OCI-LY1 (cell line): ENCODE measurements at regions not wholly inside any gene's neighbourhood (a gene's known extent, or its start where the extent isn't known, plus 50 kb on each side); places are given as distances from the start of the nearest gene placed in this dataset.
"Not testable (repeated sequence)": the region's sequence is repeated elsewhere in the genome, so short reads cannot be mapped to it uniquely, and the experiment has no call there.

ENCODE experiments used
- EZH2 ChIP-seq: fragments of 200-600 bp; sonication (generic), shearing (Covaris generic); IDR thresholded peaks from 2 replicates; pipeline ENCODE4 v1.8.0; 2017; ENCODE audit warnings: borderline replicate concordance, mixed run types, mild to moderate bottlenecking, antibody characterized with exemption, low read length, moderate library complexity, mixed read lengths
- TF ChIP-seq, protein P1 (sequence below): fragments of 200-600 bp; sonication (generic), shearing (Covaris generic); IDR thresholded peaks from 2 replicates; pipeline ENCODE4 v1.5.1; 2017; ENCODE audit warnings: mild to moderate bottlenecking, antibody characterized with exemption, low read length, moderate library complexity, mixed read lengths

DNA sequence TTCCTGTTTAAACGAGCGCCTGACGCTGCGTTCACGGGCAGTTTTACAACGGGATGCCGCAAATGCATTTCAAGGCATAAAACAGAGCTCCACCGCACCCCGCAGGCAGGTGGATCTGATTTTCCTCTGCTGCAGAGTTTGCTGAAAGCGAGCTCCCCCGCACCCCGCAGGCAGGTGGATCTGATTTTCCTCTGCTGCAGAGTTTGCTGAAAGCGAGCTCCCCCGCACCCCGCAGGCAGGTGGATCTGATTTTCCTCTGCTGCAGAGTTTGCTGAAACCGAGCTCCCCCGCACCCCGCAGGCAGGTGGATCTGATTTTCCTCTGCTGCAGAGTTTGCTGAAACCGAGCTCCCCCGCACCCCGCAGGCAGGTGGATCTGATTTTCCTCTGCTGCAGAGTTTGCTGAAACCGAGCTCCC is 120.6 kb upstream of the LPCAT1 start:
- TF ChIP-seq EZH2, result not testable (repeated sequence)
- TF ChIP-seq, protein P1, sequence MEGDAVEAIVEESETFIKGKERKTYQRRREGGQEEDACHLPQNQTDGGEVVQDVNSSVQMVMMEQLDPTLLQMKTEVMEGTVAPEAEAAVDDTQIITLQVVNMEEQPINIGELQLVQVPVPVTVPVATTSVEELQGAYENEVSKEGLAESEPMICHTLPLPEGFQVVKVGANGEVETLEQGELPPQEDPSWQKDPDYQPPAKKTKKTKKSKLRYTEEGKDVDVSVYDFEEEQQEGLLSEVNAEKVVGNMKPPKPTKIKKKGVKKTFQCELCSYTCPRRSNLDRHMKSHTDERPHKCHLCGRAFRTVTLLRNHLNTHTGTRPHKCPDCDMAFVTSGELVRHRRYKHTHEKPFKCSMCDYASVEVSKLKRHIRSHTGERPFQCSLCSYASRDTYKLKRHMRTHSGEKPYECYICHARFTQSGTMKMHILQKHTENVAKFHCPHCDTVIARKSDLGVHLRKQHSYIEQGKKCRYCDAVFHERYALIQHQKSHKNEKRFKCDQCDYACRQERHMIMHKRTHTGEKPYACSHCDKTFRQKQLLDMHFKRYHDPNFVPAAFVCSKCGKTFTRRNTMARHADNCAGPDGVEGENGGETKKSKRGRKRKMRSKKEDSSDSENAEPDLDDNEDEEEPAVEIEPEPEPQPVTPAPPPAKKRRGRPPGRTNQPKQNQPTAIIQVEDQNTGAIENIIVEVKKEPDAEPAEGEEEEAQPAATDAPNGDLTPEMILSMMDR, result not testable (repeated sequence)
